Keratinocyte (primary cell): ENCODE measurements at regions not wholly inside any gene's neighbourhood (a gene's known extent, or its start where the extent isn't known, plus 50 kb on each side); places are given as distances from the start of the nearest gene placed in this dataset.

Source experiments
- DNase-seq: peaks from one replicate; pipeline ENCODE4 v3.0.0-alpha.2; 2011; ENCODE audit warnings: low read depth, missing footprints, low spot score
- FAIRE-seq: peaks from 2 replicates; lab custom pipeline; 2011; peaks lifted over from hg19 to GRCh38; lab: Jason Lieb, UNC
- H2AFZ ChIP-seq: 2 replicates; pipeline ENCODE4 v1.6.0; 2012; ENCODE audit warnings: low read length, control low read depth, inconsistent platforms; ENCODE audit not compliant: control insufficient read depth
- H3K27ac ChIP-seq: 2 replicates; pipeline ENCODE4 v1.5.1; 2011; ENCODE audit warnings: low read length; ENCODE audit not compliant: control insufficient read depth, insufficient read depth
- H3K27me3 ChIP-seq: 3 replicates; pipeline ENCODE4 v1.6.0; 2011; ENCODE audit warnings: low read length; ENCODE audit not compliant: control insufficient read depth, insufficient read depth; ENCODE audit errors: extremely low read depth
- H3K36me3 ChIP-seq, 2 experiments: 2 replicates in 1 of 2; 3 replicates in 1 of 2; pipeline ENCODE4 v1.5.1; 2011; ENCODE audit warnings: low read length in 2 of 2, mild to moderate bottlenecking in 1 of 2; ENCODE audit not compliant: control insufficient read depth in 2 of 2, insufficient read depth in 2 of 2; ENCODE audit errors: extremely low read depth in 1 of 2
- H3K4me1 ChIP-seq: 3 replicates; pipeline ENCODE4 v1.5.1; 2011; ENCODE audit warnings: low read length; ENCODE audit not compliant: control insufficient read depth, insufficient read depth; ENCODE audit errors: extremely low read depth
- H3K4me2 ChIP-seq: 3 replicates; pipeline ENCODE4 v1.6.0; 2011; ENCODE audit warnings: low read depth, low read length; ENCODE audit not compliant: control insufficient read depth, insufficient read depth; ENCODE audit errors: extremely low read depth
- H3K4me3 ChIP-seq, 3 experiments: fragments of 200-600 bp in 1 of 3; sonication (generic) in 1 of 3; 2 replicates in 2 of 3; 3 replicates in 1 of 3; pipeline ENCODE4 v1.5.1; 2011 to 2016; ENCODE audit warnings: low read length in 3 of 3, mild to moderate bottlenecking in 3 of 3, control low read depth in 2 of 3, inconsistent platforms in 1 of 3, low read depth in 1 of 3, mixed read lengths in 1 of 3, mixed run types in 1 of 3, moderate library complexity in 1 of 3; ENCODE audit not compliant: control insufficient read depth in 2 of 3, insufficient read depth in 2 of 3; ENCODE audit errors: extremely low read depth in 1 of 3
- H3K79me2 ChIP-seq: 2 replicates; pipeline ENCODE4 v1.6.0; 2012; ENCODE audit warnings: low read length; ENCODE audit not compliant: control insufficient read depth, insufficient read depth
- H3K9ac ChIP-seq: 3 replicates; pipeline ENCODE4 v1.6.0; 2011; ENCODE audit warnings: low read length; ENCODE audit not compliant: control insufficient read depth, insufficient read depth; ENCODE audit errors: extremely low read depth
- H3K9me1 ChIP-seq: 3 replicates; pipeline ENCODE4 v1.6.0; 2011; ENCODE audit warnings: low read length; ENCODE audit not compliant: control insufficient read depth, insufficient read depth; ENCODE audit errors: extremely low read depth
- H3K9me3 ChIP-seq: 2 replicates; pipeline ENCODE4 v1.5.1; 2012; ENCODE audit warnings: low read depth, low read length; ENCODE audit not compliant: control insufficient read depth
- H4K20me1 ChIP-seq: 3 replicates; pipeline ENCODE4 v1.6.0; 2011; ENCODE audit warnings: low read length; ENCODE audit not compliant: control insufficient read depth, insufficient read depth; ENCODE audit errors: extremely low read depth
- CTCF ChIP-seq, 3 experiments: IDR thresholded peaks in 1 of 3; conservative IDR thresholded peaks in 1 of 3; optimal IDR thresholded peaks in 1 of 3; 2 replicates in 2 of 3; 3 replicates in 1 of 3; pipeline versions ENCODE3 to v1.5.1; 2011; ENCODE audit warnings: low read length in 3 of 3, mild to moderate bottlenecking in 3 of 3, moderate library complexity in 2 of 3, control low read depth in 1 of 3, inconsistent platforms in 1 of 3; ENCODE audit not compliant: insufficient read depth in 2 of 3; ENCODE audit errors: extremely low read depth in 1 of 3
- EZH2 ChIP-seq: IDR thresholded peaks from one replicate; pipeline ENCODE4 v1.6.1; 2012; ENCODE audit warnings: inconsistent platforms, mild to moderate bottlenecking, low read length, moderate library complexity
- dilution Hi-C: fragments of 300-500 bp; cut with MboI; formaldehyde crosslinking; loops from one replicate; pipeline ENCODE4 v1.7.0; 2020; ENCODE audit warnings: low sequenced_read_pairs; ENCODE audit not compliant: extremely low pct_ligation_motif_present

GRCh38 chr18:75556841-75557240 lies 129.3 kb upstream of the SMIM21 start:
- Histone ChIP-seq H3K9ac (no peak overlapping the region), H3K9me3 (no peaks in the 10 kb centered on the region), H3K79me2 (no peaks in the 10 kb centered on the region), H3K27me3 (no peaks in the 10 kb centered on the region), H3K27ac (no peak overlapping the region), H3K4me3 (no peak overlapping the region), H3K36me3 (no peaks in the 10 kb centered on the region), H3K4me1 (no peaks in the 10 kb centered on the region), H2AFZ (no peak overlapping the region), H3K9me1 (no peaks in the 10 kb centered on the region), H3K4me2 (no peak overlapping the region), H4K20me1 (no peaks in the 10 kb centered on the region)
- dilution Hi-C loops, result no loop called here
- FAIRE-seq (no peak), DNase-seq (no peak)
- TF ChIP-seq EZH2, result no peak
- TF ChIP-seq CTCF (optimal IDR thresholded peaks at IDR 0.05 in 1 of 3, IDR thresholded peaks at IDR 0.05 in 1 of 3, conservative IDR thresholded peaks at IDR 0.05 in 1 of 3; ENCODE audit: extremely low read depth in 1 of 3, insufficient read depth in 2 of 3, low read length in 3 of 3), result no peak

GRCh38 chr18:75554644-75555185 lies 127.2 kb upstream of the SMIM21 start:
- Histone ChIP-seq H3K27me3 (no peaks in the 10 kb centered on the region), H3K79me2 (no peaks in the 10 kb centered on the region), H3K9ac (no peak overlapping the region), H3K9me1 (no peaks in the 10 kb centered on the region), H3K27ac (no peak overlapping the region), H3K36me3 (no peaks in the 10 kb centered on the region), H2AFZ (no peak overlapping the region), H3K4me1 (no peaks in the 10 kb centered on the region), H3K4me3 (no peak overlapping the region), H3K9me3 (no peaks in the 10 kb centered on the region), H3K4me2 (no peak overlapping the region), H4K20me1 (no peaks in the 10 kb centered on the region)
- DNase-seq (no peak), FAIRE-seq (no peak)
- TF ChIP-seq CTCF (optimal IDR thresholded peaks at IDR 0.05 in 1 of 3, IDR thresholded peaks at IDR 0.05 in 1 of 3, conservative IDR thresholded peaks at IDR 0.05 in 1 of 3; ENCODE audit: extremely low read depth in 1 of 3, insufficient read depth in 2 of 3, low read length in 3 of 3), result no peak
- no peak for TF ChIP-seq EZH2
- dilution Hi-C loops, result no loop called here
